HG03457 (cell line): ENCODE measurements at regions not wholly inside any gene's neighbourhood (a gene's known extent, or its start where the extent isn't known, plus 50 kb on each side); places are given as distances from the start of the nearest gene placed in this dataset.
"Not testable (repeated sequence)": the region's sequence is repeated elsewhere in the genome, so short reads cannot be mapped to it uniquely, and the experiment has no call there.

Source experiments
- ATAC-seq: cut with Tn5 transposase; IDR thresholded peaks from one replicate; pipeline ENCODE4 v1.9.1; 2021; ENCODE audit warnings: moderate number of reproducible peaks; ENCODE audit not compliant: unreplicated experiment

DNA sequence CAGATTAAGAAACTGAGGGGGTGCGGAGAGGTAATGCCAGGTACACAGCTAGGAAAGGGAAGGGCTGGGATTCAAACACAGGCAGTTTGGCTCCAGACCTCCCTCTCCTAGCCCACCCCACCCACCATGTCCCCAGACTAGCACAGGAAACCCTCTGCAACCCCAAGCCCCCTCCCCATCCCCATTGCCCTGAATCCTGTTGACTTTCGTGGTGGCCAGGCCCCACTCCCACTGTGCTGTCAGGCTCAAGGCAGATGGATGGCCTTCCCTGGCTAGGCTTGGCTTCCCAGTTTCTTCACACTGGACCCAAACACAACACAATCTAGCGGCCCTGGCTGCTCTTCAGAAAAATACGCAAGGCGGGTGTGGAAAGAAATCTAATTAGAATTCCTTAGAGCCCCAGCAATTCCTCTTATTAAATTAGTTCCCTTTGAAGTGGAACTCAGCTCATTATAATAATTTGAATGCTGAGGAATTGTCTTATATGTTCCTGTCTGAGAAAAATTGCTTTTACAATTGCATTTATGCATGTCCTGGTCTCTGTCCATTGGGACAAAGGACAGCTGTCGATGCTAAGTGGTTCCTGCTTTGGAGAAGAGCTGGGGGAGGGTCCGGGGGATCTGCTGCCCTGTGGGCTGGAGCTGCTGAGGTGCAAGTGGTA lies 97.4 kb downstream of the SYF2 start:
- ATAC-seq = no peak

- ATAC-seq = no peak
These were observed 98.0 kb downstream of the SYF2 start for GRCh38 chr1:25134307-25134706.

DNA sequence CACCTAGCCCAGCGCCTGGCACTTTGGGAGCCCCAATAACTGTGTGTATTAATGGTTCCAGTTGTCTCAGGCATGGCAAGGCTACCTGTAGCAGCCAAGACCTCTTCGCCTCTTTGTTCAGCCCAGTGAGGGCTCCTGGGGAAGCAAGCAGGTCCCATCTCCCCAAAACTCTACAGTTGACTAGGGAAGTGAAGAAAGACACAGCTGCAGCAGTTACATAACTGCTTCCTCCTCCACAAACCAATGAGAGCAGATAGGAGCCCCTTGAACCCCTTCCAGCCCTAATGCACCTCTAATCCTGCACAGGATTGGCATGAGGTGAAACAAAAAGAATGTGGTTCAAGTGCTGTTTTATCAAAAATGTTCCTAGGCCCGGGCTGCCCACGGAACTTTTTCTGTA lies 100.5 kb downstream of the SYF2 start:
- ATAC-seq = no peak

- ATAC-seq = no peak
These were observed 101.4 kb downstream of the SYF2 start for GRCh38 chr1:25130895-25131294.

GRCh38 chr1:25129380-25129779 lies 102.9 kb downstream of the SYF2 start:
- ATAC-seq = no peak

GRCh38 chr1:25128121-25128621 lies 104.1 kb downstream of the SYF2 start:
- ATAC-seq = no peak

DNA sequence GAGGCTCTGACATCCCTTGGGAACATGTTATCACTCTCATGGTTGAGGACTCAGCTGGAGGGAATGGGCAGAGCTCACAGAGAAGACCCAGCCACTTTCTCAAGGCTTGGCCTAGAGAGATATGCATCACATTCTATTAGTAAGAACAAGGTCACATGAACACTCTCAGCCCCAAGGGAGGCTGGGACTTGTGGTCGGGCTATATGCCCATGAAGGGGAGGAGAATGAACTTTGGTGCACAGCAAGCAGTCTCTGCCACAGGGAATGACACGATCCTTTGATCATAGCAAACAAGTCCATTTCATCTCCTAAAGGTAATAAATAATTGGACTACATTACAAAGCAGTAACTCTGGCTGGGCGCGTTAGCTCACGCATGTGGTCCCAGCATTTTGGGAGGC lies 105.7 kb downstream of the SYF2 start:
- no peak for ATAC-seq

- no peak for ATAC-seq
These were observed 108.8 kb downstream of the SYF2 start for GRCh38 chr1:25123551-25123950.

DNA sequence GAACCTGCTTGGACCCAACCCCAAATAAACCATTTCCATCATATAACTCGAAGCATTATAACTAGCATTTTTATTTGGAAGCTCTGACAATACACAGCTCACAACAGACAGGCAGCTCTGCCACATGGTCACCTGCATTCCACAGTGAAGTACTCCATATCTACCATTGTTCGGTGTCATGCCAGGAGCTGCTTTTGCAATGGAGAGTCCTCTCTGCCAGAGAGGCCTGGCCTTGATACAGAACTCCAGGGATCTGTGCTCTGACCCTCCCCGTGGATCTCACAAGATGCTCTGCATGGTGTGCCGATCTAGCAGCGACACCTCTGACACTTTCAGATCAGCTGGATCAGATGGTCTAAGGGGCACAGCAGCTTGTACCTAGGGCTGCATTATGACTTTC lies 109.6 kb downstream of the SYF2 start:
- no peak for ATAC-seq

GRCh38 chr1:25120281-25120680 lies 112.0 kb downstream of the SYF2 start:
- ATAC-seq = no peak

- no peak for ATAC-seq
These were observed 113.8 kb downstream of the SYF2 start for GRCh38 chr1:25118546-25118945.

- ATAC-seq = no peak
These were observed 115.0 kb downstream of the SYF2 start for GRCh38 chr1:25117233-25117823.

- no peak for ATAC-seq
These were observed 115.5 kb downstream of the SYF2 start for GRCh38 chr1:25116832-25117231.

DNA sequence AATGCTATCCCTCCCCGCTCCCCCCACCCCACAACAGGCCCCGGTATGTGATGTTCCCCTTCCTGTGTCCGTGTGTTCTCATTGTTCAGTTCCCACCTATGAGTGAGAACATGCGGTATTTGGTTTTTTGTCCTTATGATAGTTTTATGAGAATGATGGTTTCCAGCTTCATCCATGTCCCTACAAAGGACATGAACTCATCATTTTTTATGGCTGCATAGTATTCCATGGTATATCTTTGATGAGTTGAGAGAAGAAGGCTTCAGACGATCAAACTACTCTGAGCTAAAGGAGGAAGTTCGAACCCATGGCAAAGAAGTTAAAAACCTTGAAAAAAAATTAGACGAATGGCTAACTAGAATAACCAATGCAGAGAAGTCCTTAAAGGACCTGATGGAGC lies 116.2 kb downstream of the SYF2 start:
- not testable (repeated sequence) for ATAC-seq

DNA sequence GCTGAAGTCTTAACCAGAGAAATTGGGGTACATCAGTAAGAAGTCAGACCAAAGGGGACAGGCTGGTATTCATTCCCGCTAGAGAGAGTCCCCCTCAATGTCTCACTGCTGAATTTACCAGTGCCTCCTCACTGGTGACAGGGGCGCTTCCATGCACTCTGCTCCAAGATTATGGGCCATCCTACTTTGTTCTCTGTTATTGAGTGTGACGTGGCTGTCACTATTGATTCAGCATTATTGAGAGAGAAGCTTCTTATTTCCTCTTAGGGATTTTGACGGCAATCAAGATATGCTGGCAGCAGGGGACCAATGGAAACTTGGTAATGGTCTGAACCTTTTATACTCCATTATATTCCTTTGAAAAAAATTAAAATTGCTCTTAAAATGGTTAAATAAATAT lies 118.6 kb downstream of the SYF2 start:
- no peak for ATAC-seq

DNA sequence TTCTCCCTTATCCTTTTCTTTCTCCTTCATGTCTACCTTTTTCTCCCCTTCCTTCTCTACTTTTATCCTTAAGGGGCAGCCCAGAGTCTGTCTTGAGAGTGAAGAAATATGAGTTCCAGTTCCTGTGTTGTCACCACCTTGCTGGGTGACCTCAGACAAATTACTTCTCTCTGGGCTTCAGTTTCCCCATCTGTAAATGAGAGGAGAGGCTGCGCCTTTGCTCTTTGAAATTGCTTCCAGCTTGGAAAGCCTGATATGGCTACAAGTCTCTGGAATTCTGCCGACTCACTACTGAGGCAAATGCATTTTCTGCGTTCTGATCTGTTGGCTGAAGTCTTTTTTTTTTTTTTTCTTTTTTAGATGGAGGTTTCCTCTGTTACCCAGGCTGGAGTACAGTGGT lies 119.2 kb downstream of the SYF2 start:
- ATAC-seq = no peak

- no peak for ATAC-seq
These were observed 119.9 kb downstream of the SYF2 start for GRCh38 chr1:25112400-25112799.

DNA sequence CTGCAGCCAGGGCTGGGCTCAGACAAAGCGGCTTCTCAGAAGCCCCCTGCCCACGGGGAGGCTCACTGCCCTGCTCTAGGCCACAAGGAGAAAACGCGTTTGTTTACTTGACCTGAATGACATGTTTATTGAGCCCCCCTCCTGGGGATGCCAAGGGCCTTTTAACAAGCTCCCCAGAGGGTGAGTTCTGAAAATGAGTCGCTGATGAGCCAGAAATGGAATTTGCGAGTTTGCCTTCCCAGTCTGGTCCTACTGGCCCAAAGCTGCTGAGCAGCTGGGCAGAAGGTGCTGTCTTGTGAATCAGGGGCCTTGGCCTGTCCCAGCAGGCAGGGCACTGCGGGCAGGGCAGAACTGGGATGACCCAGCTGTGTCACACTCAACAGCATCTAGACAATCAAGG lies 120.6 kb downstream of the SYF2 start:
- ATAC-seq = no peak

GRCh38 chr1:25110485-25110884 lies 121.8 kb downstream of the SYF2 start:
- ATAC-seq = no peak

DNA sequence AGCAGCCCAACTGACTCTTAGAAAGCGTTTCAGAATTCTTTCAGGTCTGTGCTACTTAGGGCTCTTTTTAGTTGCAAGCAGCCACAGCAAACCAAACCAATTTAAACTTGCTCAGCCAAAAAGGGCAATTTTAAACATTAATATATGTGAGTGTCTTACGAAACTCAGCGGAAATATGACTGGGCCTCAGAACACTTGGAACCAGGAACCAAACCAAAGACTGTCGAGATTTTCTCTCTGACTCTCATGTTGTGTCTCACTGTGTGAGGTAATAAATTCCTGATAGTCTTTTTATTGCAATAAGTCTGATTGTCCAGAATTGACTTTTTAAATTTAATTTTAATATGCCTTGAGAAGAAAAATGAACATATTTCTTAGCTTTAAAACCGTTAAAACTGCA lies 122.3 kb downstream of the SYF2 start:
- ATAC-seq = no peak

DNA sequence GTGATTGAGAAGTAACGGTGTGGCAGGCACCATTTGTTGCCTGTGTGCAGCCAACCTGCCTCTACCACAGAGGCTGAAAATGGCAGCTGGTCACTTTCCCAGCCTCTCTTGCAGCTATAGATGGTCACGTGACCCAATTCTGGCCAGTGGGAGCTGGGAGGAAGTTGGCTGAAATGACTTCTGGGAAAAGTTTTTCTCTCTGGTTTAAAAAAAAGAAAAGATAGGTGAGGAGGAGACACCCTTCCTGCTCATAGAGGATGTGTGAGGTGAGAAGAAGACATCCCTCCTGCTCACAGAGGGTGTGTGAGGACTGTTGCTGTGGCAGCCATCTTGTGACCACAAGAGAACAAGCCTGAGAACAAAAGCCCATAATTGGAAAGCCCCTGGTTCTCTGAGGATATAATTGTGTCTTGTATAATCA lies 122.8 kb downstream of the SYF2 start:
- ATAC-seq = no peak

DNA sequence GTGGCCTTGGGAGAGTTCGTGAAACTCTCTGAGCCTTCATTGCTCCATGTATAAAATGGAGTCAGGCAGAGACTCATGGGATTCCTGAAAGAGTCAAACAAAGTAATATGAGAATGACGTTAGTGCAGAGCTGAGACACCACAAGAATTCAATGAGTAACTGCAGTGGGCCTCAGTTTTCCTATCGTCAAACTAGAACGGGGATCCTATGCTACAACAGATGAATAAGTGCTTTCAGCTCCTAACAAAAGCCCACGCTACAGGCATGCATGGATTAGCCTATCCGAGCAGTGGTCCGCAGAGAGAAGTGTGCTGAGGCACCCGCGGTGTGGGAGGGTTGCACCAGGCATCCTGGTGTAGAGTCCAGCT lies 124.7 kb downstream of the SYF2 start:
- ATAC-seq = no peak
